Activated B cell treated with CpG ODN at 0.5 μM for 24 hours (primary cell): ENCODE measurements at regions not wholly inside any gene's neighbourhood (a gene's known extent, or its start where the extent isn't known, plus 50 kb on each side); places are given as distances from the start of the nearest gene placed in this dataset.

Experiments used
- ATAC-seq: fragments of 200-7000 bp; cut with Tn5 transposase; one replicate; pipeline ENCODE4 v1.10.0; 2021; ENCODE audit warnings: low read depth, mild to moderate bottlenecking, moderate library complexity
- CTCF ChIA-PET: fragments of 350-600 bp; sonication (Branson Sonifier 250); formaldehyde crosslinking; loops from one replicate; lab custom pipeline; 2021; ENCODE audit warnings: antibody characterized with exemption; lab: Charles Lee
- POLR2A ChIA-PET: fragments of 350-600 bp; sonication (Branson Sonifier 250); formaldehyde crosslinking; loops from one replicate; lab custom pipeline; 2021; ENCODE audit warnings: antibody characterized with exemption; lab: Charles Lee
- DNase-seq: peaks from one replicate; pipeline ENCODE4 v3.0.0; 2022
- H3K27ac Mint-ChIP-seq: one replicate; pipeline ENCODE4 v1.8.0; 2020; ENCODE audit warnings: mixed read lengths
- H3K27me3 Mint-ChIP-seq: one replicate; pipeline ENCODE4 v1.8.0; 2021; ENCODE audit warnings: mixed read lengths
- H3K36me3 Mint-ChIP-seq: one replicate; pipeline ENCODE4 v1.8.0; 2021; ENCODE audit warnings: low read depth, mixed read lengths
- H3K4me1 Mint-ChIP-seq: one replicate; pipeline ENCODE4 v1.8.0; 2021; ENCODE audit warnings: mixed read lengths
- H3K4me3 Mint-ChIP-seq: one replicate; pipeline ENCODE4 v1.8.0; 2020; ENCODE audit warnings: mild to moderate bottlenecking, mixed read lengths
- H3K9me3 Mint-ChIP-seq: one replicate; pipeline ENCODE4 v1.8.0; 2020; ENCODE audit warnings: mixed read lengths
- intact Hi-C: fragments of 100-400 bp; cut with micrococcal nuclease; formaldehyde crosslinking; loops from one replicate; pipeline ENCODE4 v1.15.1; 2024
- TF ChIP-seq, protein P1 (sequence below): fragments of 200-600 bp; IDR thresholded peaks from one replicate; pipeline ENCODE4 v1.8.0; 2022; ENCODE audit warnings: antibody characterized with exemption, mild to moderate bottlenecking

DNA sequence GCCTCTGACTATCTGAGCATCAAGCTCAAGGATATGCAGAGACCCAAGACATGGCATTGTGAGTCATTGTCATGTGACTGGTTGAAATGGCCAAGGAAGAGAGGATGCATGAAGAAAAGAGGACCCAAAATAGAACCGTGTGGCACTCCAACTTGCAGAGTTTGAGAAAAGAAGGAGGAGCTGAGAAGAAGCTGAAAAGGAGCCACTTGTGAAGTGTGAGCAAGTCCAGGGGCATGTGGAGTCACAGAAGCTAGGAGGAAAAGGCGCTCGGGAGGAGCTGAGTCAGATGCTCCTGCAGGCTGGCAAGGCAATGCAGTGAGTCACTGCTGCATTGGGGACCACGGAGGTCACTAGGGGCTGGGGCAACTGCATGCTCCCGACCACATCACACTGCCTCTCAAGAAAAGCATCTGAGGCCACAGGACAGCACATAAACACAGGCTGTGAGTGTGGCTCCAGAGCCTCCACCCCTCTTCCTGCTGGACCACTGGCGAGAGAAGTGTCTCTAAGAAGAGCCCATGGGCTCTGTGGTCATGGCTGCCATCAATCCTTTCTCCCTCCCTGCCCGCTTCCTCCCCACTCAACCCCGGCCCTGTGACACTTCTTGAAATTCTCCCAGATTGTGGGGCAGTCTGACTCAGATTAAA, 197.6 kb downstream of the DRD1 start:
- TF ChIP-seq, protein P1, sequence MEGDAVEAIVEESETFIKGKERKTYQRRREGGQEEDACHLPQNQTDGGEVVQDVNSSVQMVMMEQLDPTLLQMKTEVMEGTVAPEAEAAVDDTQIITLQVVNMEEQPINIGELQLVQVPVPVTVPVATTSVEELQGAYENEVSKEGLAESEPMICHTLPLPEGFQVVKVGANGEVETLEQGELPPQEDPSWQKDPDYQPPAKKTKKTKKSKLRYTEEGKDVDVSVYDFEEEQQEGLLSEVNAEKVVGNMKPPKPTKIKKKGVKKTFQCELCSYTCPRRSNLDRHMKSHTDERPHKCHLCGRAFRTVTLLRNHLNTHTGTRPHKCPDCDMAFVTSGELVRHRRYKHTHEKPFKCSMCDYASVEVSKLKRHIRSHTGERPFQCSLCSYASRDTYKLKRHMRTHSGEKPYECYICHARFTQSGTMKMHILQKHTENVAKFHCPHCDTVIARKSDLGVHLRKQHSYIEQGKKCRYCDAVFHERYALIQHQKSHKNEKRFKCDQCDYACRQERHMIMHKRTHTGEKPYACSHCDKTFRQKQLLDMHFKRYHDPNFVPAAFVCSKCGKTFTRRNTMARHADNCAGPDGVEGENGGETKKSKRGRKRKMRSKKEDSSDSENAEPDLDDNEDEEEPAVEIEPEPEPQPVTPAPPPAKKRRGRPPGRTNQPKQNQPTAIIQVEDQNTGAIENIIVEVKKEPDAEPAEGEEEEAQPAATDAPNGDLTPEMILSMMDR: no peak
- intact Hi-C loops: no loop called here
- ATAC-seq: no peak
- Mint-ChIP-seq H3K9me3 (no peaks in the 10 kb centered on the region), H3K36me3 (no peaks in the 10 kb centered on the region), H3K27me3 (peaks cover 3% of the 10 kb centered on the region), H3K4me3 (no peak overlapping the region), H3K27ac (no peak overlapping the region), H3K4me1 (no peaks in the 10 kb centered on the region)
- CTCF ChIA-PET: no interaction called here
- DNase-seq: no peak
- POLR2A ChIA-PET: no interaction called here

- Mint-ChIP-seq H3K9me3 (no peaks in the 10 kb centered on the region), H3K4me3 (no peak overlapping the region), H3K27me3 (peaks cover 3% of the 10 kb centered on the region), H3K4me1 (no peaks in the 10 kb centered on the region), H3K27ac (no peak overlapping the region), H3K36me3 (no peaks in the 10 kb centered on the region)
- TF ChIP-seq, protein P1: no peak
- no peak for DNase-seq
- POLR2A ChIA-PET: no interaction called here
- intact Hi-C loops: no loop called here
- CTCF ChIA-PET: no interaction called here
- ATAC-seq: no peak
Measured at GRCh38 chr5:175243441-175243840, 200.5 kb downstream of the DRD1 start.

- TF ChIP-seq, protein P1: no peak
- H3K4me1 Mint-ChIP-seq: no peaks in the 10 kb centered on the region
- ChIA-PET CTCF (no interaction called here), POLR2A (no interaction called here)
- H3K4me3 Mint-ChIP-seq: no peak overlapping the region
- peaks cover 3% of the 10 kb centered on the region for H3K27me3 Mint-ChIP-seq
- H3K9me3 Mint-ChIP-seq: no peaks in the 10 kb centered on the region
- DNase-seq (no peak), ATAC-seq (no peak)
- intact Hi-C loops: no loop called here
- no peaks in the 10 kb centered on the region for H3K36me3 Mint-ChIP-seq
- H3K27ac Mint-ChIP-seq: no peak overlapping the region
Measured at GRCh38 chr5:175242207-175242606, 201.8 kb downstream of the DRD1 start.

- H3K9me3 Mint-ChIP-seq: no peaks in the 10 kb centered on the region
- POLR2A ChIA-PET: no interaction called here
- H3K4me1 Mint-ChIP-seq: no peaks in the 10 kb centered on the region
- no peak for ATAC-seq
- H3K36me3 Mint-ChIP-seq: no peaks in the 10 kb centered on the region
- intact Hi-C loops: no loop called here
- no peak for DNase-seq
- CTCF ChIA-PET: no interaction called here
- H3K27ac Mint-ChIP-seq: no peak overlapping the region
- TF ChIP-seq, protein P1: no peak
- H3K4me3 Mint-ChIP-seq: no peak overlapping the region
- H3K27me3 Mint-ChIP-seq: peaks cover 3% of the 10 kb centered on the region
Measured at GRCh38 chr5:175238326-175238725, 205.7 kb downstream of the DRD1 start.

DNA sequence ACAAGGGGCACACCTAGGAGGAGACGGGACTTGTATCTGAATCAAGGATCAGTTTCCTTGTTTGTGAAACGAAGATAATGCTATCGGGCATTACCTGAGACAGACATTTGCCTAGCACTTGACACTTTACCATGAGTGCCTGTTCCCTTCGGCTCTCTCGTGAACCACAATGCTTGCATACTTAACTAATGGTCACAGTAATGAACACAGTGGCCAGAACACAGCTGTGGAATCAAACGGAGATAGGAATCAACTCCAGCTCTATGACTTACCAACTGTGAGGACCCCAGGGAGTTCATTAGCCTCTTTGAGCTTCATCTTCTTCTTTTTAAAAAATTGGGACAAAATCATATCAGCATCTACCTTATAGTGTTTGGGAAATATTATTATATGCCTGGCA, 207.8 kb downstream of the DRD1 start:
- intact Hi-C loops: no loop called here
- ChIA-PET CTCF (no interaction called here), POLR2A (no interaction called here)
- no peaks in the 10 kb centered on the region for H3K4me1 Mint-ChIP-seq
- H3K9me3 Mint-ChIP-seq: no peaks in the 10 kb centered on the region
- H3K4me3 Mint-ChIP-seq: no peak overlapping the region
- H3K36me3 Mint-ChIP-seq: no peaks in the 10 kb centered on the region
- no peak for DNase-seq
- no peak overlapping the region for H3K27ac Mint-ChIP-seq
- no peak for ATAC-seq
- no peaks in the 10 kb centered on the region for H3K27me3 Mint-ChIP-seq
- TF ChIP-seq, protein P1: no peak
